Prostate gland (tissue), 2 donors: ENCODE measurements at regions not wholly inside any gene's neighbourhood (a gene's known extent, or its start where the extent isn't known, plus 50 kb on each side); places are given as distances from the start of the nearest gene placed in this dataset.

Experiments used
- POLR2AphosphoS5 ChIP-seq: sonication (generic); formaldehyde crosslinking; IDR thresholded peaks from one replicate; pipeline ENCODE4 v1.6.1; 2017; ENCODE audit warnings: antibody characterized with exemption
- TF ChIP-seq, protein P1 (sequence below), 4 experiments: fragments of 200-600 bp in 2 of 4; fragments of 450-650 bp in 2 of 4; sonication (generic) in 2 of 4; IDR thresholded peaks; 1 replicate in 3 of 4; 2 replicates in 1 of 4; pipeline ENCODE4 v1.5.1; 2016 to 2019; ENCODE audit warnings: antibody characterized with exemption in 4 of 4, mild to moderate bottlenecking in 2 of 4, moderate library complexity in 2 of 4

DNA sequence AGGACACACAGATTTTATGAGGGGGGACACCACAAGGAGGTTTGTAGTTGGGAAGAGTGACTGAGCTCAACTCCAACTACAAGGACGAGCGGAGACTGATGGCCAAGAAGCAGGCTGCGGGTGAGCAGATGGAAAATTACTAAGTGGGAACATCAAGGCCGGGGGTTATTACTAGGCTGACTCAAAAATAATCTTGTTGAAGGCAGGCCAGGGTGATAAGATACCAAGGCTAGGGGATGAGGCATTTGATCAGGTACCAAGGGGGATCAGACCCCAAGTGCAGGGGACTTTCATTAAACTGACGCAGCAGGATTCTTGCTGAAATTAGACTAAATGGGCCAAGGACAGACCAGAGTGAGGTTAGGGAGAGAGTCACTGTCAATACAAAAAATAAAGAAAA lies 119.4 kb upstream of the SORBS2 start:
- TF ChIP-seq, protein P1, sequence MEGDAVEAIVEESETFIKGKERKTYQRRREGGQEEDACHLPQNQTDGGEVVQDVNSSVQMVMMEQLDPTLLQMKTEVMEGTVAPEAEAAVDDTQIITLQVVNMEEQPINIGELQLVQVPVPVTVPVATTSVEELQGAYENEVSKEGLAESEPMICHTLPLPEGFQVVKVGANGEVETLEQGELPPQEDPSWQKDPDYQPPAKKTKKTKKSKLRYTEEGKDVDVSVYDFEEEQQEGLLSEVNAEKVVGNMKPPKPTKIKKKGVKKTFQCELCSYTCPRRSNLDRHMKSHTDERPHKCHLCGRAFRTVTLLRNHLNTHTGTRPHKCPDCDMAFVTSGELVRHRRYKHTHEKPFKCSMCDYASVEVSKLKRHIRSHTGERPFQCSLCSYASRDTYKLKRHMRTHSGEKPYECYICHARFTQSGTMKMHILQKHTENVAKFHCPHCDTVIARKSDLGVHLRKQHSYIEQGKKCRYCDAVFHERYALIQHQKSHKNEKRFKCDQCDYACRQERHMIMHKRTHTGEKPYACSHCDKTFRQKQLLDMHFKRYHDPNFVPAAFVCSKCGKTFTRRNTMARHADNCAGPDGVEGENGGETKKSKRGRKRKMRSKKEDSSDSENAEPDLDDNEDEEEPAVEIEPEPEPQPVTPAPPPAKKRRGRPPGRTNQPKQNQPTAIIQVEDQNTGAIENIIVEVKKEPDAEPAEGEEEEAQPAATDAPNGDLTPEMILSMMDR (IDR thresholded peaks at IDR 0.05) = no peak
- no peak for TF ChIP-seq POLR2AphosphoS5
